ENCODE measurements at regions not wholly inside any gene's neighbourhood (a gene's known extent, or its start where the extent isn't known, plus 50 kb on each side); places are given as distances from the start of the nearest gene placed in this dataset.

DNA sequence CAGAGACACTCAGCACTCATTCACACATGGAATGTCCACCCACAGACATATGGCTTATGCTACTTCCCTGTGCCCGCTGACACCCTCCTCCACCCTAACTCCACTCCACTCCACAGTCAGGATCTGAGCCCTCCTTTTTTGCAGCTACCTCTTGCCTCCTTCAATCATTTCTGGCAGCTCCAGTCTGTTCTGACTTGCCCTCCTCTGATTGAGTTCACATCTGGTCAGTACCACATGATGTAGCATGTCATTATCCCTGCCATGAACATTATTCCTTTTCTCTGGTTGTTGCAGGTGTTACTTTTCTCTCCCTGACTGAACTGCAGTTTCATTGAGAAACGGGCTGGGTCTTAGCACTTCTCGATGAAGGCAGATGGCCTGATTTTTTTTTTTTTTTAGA, 130.1 kb upstream of the EGR2 start:
- Mint-ChIP-seq H3K4me3 (ENCODE audit: unreplicated experiment) (no peak overlapping the region), H3K36me3 (ENCODE audit: low read depth, unreplicated experiment) (no peaks in the 10 kb centered on the region), H3K27ac (ENCODE audit: unreplicated experiment) (peak overlapping the region; percentile 7), H3K4me1 (ENCODE audit: unreplicated experiment) (no peaks in the 10 kb centered on the region), H3K9me3 (ENCODE audit: unreplicated experiment) (no peaks in the 10 kb centered on the region), H3K27me3 (ENCODE audit: unreplicated experiment) (peaks cover 2% of the 10 kb centered on the region)
- TF ChIP-seq, protein P1, sequence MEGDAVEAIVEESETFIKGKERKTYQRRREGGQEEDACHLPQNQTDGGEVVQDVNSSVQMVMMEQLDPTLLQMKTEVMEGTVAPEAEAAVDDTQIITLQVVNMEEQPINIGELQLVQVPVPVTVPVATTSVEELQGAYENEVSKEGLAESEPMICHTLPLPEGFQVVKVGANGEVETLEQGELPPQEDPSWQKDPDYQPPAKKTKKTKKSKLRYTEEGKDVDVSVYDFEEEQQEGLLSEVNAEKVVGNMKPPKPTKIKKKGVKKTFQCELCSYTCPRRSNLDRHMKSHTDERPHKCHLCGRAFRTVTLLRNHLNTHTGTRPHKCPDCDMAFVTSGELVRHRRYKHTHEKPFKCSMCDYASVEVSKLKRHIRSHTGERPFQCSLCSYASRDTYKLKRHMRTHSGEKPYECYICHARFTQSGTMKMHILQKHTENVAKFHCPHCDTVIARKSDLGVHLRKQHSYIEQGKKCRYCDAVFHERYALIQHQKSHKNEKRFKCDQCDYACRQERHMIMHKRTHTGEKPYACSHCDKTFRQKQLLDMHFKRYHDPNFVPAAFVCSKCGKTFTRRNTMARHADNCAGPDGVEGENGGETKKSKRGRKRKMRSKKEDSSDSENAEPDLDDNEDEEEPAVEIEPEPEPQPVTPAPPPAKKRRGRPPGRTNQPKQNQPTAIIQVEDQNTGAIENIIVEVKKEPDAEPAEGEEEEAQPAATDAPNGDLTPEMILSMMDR (IDR thresholded peaks at IDR 0.05; ENCODE audit: unreplicated experiment), result no peak
- DNase-seq (ENCODE audit: low spot score), result no peak

- no peaks in the 10 kb centered on the region for H3K9me3 Mint-ChIP-seq (ENCODE audit: unreplicated experiment)
- H3K27me3 Mint-ChIP-seq (ENCODE audit: unreplicated experiment), result no peaks in the 10 kb centered on the region
- TF ChIP-seq, protein P1 (IDR thresholded peaks at IDR 0.05; ENCODE audit: unreplicated experiment), result no peak
- H3K36me3 Mint-ChIP-seq (ENCODE audit: low read depth, unreplicated experiment), result no peaks in the 10 kb centered on the region
- H3K4me1 Mint-ChIP-seq (ENCODE audit: unreplicated experiment), result no peaks in the 10 kb centered on the region
- no peak overlapping the region for H3K27ac Mint-ChIP-seq (ENCODE audit: unreplicated experiment)
- no peak for DNase-seq (ENCODE audit: low spot score)
- no peak overlapping the region for H3K4me3 Mint-ChIP-seq (ENCODE audit: unreplicated experiment)
These were observed 123.5 kb upstream of the EGR2 start for GRCh38 chr10:62939698-62940097.

DNA sequence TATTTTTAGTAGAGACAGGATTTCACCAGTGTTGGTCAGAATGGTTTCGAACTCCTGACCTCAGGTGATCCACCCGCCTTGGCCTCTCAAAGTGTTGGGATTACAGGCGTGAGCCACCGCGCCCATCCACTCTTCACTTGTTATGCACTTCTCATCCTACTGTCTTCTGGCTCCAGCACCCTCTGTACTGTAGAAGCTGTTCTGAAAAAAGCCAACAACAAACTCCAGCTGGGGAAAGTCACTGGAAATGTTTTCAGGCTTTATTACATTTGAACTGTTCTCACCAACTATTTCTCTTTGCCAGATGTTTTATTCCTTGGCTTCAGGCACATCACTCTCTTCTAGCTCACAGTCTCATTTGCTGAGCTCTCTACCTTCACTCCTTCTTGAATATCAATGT, 122.5 kb upstream of the EGR2 start:
- H3K27ac Mint-ChIP-seq (ENCODE audit: unreplicated experiment), result no peak overlapping the region
- no peak overlapping the region for H3K4me3 Mint-ChIP-seq (ENCODE audit: unreplicated experiment)
- TF ChIP-seq, protein P1 (IDR thresholded peaks at IDR 0.05; ENCODE audit: unreplicated experiment), result no peak
- no peak for DNase-seq (ENCODE audit: low spot score)
- H3K9me3 Mint-ChIP-seq (ENCODE audit: unreplicated experiment), result no peaks in the 10 kb centered on the region
- no peaks in the 10 kb centered on the region for H3K4me1 Mint-ChIP-seq (ENCODE audit: unreplicated experiment)
- no peaks in the 10 kb centered on the region for H3K36me3 Mint-ChIP-seq (ENCODE audit: low read depth, unreplicated experiment)
- no peaks in the 10 kb centered on the region for H3K27me3 Mint-ChIP-seq (ENCODE audit: unreplicated experiment)

DNA sequence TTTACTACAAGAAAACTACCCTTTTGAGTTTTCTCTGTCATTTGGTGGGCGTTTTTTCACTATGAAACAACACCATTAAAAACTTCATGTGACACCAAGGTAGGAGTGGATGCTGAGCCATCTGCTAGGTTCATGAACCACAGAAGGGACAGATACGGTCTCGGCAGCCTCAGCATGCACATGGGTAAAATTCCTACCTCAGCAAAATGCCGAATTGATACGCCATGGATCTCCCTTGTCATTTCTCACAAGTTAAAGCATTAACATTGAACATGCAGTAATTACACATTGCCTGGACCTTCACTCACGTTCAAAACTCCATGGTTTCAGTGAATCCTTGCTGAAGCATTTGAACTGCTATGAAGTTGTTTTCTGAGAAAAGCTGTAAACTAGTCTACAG, 121.5 kb upstream of the EGR2 start:
- Mint-ChIP-seq H3K9me3 (ENCODE audit: unreplicated experiment) (no peaks in the 10 kb centered on the region), H3K4me1 (ENCODE audit: unreplicated experiment) (no peaks in the 10 kb centered on the region), H3K4me3 (ENCODE audit: unreplicated experiment) (no peak overlapping the region), H3K36me3 (ENCODE audit: low read depth, unreplicated experiment) (no peaks in the 10 kb centered on the region), H3K27me3 (ENCODE audit: unreplicated experiment) (no peaks in the 10 kb centered on the region), H3K27ac (ENCODE audit: unreplicated experiment) (no peak overlapping the region)
- TF ChIP-seq, protein P1 (IDR thresholded peaks at IDR 0.05; ENCODE audit: unreplicated experiment), result no peak
- DNase-seq (ENCODE audit: low spot score), result no peak

DNA sequence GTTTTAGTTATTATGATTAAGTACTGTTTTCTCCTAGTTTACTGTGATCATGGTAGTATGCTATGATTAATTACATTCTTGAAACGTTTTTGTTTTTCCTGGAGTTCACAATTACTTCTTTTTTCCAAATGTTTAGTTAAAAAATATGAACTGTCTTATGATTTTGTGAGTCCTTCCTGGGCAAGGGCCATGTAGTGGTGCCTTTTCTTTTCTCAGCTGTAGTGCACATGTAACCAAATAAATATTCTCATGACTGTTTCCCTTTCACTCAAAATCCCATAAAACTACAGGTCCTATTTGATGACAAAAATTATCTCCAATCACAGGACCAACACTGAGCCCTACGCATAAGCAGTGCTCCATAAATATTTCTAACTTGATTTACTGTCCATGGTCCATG, 118.9 kb upstream of the EGR2 start:
- H3K4me1 Mint-ChIP-seq (ENCODE audit: unreplicated experiment), result no peaks in the 10 kb centered on the region
- no peak for DNase-seq (ENCODE audit: low spot score)
- H3K27ac Mint-ChIP-seq (ENCODE audit: unreplicated experiment), result no peak overlapping the region
- H3K36me3 Mint-ChIP-seq (ENCODE audit: low read depth, unreplicated experiment), result no peaks in the 10 kb centered on the region
- peaks cover 2% of the 10 kb centered on the region for H3K27me3 Mint-ChIP-seq (ENCODE audit: unreplicated experiment)
- H3K9me3 Mint-ChIP-seq (ENCODE audit: unreplicated experiment), result no peaks in the 10 kb centered on the region
- H3K4me3 Mint-ChIP-seq (ENCODE audit: unreplicated experiment), result no peak overlapping the region
- TF ChIP-seq, protein P1 (IDR thresholded peaks at IDR 0.05; ENCODE audit: unreplicated experiment), result no peak

All from endothelial cell (in vitro differentiated cells).